ENCODE measurements at regions not wholly inside any gene's neighbourhood (a gene's known extent, or its start where the extent isn't known, plus 50 kb on each side); places are given as distances from the start of the nearest gene placed in this dataset.

DNA sequence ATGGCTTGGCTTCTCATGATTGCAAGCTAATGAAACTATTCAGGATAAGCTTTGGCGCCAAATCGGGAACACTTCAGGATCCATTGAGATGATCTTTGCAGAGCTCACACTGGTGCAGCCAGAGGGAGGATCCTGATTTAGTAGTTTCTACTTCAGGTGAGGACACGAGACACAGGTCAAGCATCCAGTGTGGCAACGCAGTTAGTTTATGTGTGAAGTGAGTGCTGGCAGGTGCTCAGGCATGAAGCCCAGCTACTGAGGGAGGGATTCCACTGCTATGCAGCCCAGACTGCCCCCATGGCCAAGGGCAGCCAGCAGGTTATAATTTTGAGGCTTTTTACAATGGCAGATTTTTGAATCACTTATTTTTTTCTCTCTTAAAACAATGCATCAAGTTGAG is 113.5 kb upstream of the PCED1B start:
- TF ChIP-seq, protein P1, sequence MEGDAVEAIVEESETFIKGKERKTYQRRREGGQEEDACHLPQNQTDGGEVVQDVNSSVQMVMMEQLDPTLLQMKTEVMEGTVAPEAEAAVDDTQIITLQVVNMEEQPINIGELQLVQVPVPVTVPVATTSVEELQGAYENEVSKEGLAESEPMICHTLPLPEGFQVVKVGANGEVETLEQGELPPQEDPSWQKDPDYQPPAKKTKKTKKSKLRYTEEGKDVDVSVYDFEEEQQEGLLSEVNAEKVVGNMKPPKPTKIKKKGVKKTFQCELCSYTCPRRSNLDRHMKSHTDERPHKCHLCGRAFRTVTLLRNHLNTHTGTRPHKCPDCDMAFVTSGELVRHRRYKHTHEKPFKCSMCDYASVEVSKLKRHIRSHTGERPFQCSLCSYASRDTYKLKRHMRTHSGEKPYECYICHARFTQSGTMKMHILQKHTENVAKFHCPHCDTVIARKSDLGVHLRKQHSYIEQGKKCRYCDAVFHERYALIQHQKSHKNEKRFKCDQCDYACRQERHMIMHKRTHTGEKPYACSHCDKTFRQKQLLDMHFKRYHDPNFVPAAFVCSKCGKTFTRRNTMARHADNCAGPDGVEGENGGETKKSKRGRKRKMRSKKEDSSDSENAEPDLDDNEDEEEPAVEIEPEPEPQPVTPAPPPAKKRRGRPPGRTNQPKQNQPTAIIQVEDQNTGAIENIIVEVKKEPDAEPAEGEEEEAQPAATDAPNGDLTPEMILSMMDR (optimal IDR thresholded peaks at IDR 0.05 in 1 of 3, IDR thresholded peaks at IDR 0.05 in 1 of 3, conservative IDR thresholded peaks at IDR 0.05 in 1 of 3; ENCODE audit: extremely low read depth in 1 of 3, insufficient read depth in 2 of 3, low read length in 3 of 3): no peak
- no peak for TF ChIP-seq EZH2 (IDR thresholded peaks at IDR 0.05; ENCODE audit: low read length)
